ENCODE measurements at regions not wholly inside any gene's neighbourhood (a gene's known extent, or its start where the extent isn't known, plus 50 kb on each side); places are given as distances from the start of the nearest gene placed in this dataset.

DNA sequence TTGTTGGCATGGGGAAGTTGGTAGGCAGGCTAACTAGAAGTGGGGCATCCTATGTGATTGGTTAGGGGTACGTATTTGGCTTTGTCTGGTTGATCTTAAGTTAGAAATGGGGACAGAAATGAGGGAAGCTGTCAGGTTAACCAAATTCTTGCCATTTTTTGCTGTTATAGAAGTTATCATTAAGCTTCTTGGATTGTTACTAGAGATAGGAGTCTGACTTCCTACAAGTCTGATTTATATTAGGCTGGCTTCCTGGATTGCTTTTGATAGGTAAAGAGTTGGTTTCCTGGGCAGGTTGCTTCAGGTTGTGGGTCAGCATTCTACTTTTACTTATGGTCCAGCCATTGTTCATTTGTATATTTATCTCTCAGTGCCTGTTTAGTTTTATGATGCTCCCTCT, 216.9 kb downstream of the TLE4 start:
- TF ChIP-seq CTCF (conservative IDR thresholded peaks at IDR 0.05) (no peak), EZH2 (IDR thresholded peaks at IDR 0.05; ENCODE audit: low read depth) (no peak)
